ENCODE measurements at regions not wholly inside any gene's neighbourhood (a gene's known extent, or its start where the extent isn't known, plus 50 kb on each side); places are given as distances from the start of the nearest gene placed in this dataset.
A peak's percentile ranks its signal among the peaks of the same experiment; 100 is the strongest.

- Mint-ChIP-seq H3K4me3 (no peak overlapping the region), H3K9me3 (peaks cover 24% of the 10 kb centered on the region), H3K27me3 (ENCODE audit: low read depth) (no peaks in the 10 kb centered on the region), H3K36me3 (ENCODE audit: low read depth) (no peaks in the 10 kb centered on the region), H3K4me1 (no peaks in the 10 kb centered on the region), H3K27ac (no peak overlapping the region)
- no peak for TF ChIP-seq CTCF (IDR thresholded peaks at IDR 0.05; ENCODE audit: unreplicated experiment in 3 of 3)
These were observed 663.7 kb downstream of the GRXCR1 start for GRCh38 chr4:43556262-43556661.

- Mint-ChIP-seq H3K27ac (no peak overlapping the region), H3K4me1 (peaks cover 7% of the 10 kb centered on the region), H3K9me3 (peaks cover 8% of the 10 kb centered on the region), H3K36me3 (ENCODE audit: low read depth) (no peaks in the 10 kb centered on the region), H3K4me3 (no peak overlapping the region), H3K27me3 (ENCODE audit: low read depth) (no peaks in the 10 kb centered on the region)
- TF ChIP-seq CTCF (IDR thresholded peaks at IDR 0.05; ENCODE audit: unreplicated experiment in 3 of 3) = no peak
These were observed 667.5 kb downstream of the GRXCR1 start for GRCh38 chr4:43560047-43560446.

- Mint-ChIP-seq H3K27me3 (ENCODE audit: low read depth) (no peaks in the 10 kb centered on the region), H3K9me3 (no peaks in the 10 kb centered on the region), H3K4me3 (no peak overlapping the region), H3K36me3 (ENCODE audit: low read depth) (no peaks in the 10 kb centered on the region), H3K4me1 (peaks cover 7% of the 10 kb centered on the region), H3K27ac (peak overlapping the region in 2 of 3 experiments; percentile 13 to 30)
- TF ChIP-seq CTCF (IDR thresholded peaks at IDR 0.05; ENCODE audit: unreplicated experiment in 3 of 3) = no peak
These were observed 671.6 kb downstream of the GRXCR1 start for GRCh38 chr4:43564107-43564506.

GRCh38 chr4:43564591-43564990, 672.1 kb downstream of the GRXCR1 start:
- Mint-ChIP-seq H3K4me3 (no peak overlapping the region), H3K4me1 (peaks cover 7% of the 10 kb centered on the region), H3K27ac (peak overlapping the region in 1 of 3 experiments; percentile 30), H3K9me3 (no peaks in the 10 kb centered on the region), H3K27me3 (ENCODE audit: low read depth) (no peaks in the 10 kb centered on the region), H3K36me3 (ENCODE audit: low read depth) (no peaks in the 10 kb centered on the region)
- no peak for TF ChIP-seq CTCF (IDR thresholded peaks at IDR 0.05; ENCODE audit: unreplicated experiment in 3 of 3)

- H3K4me1 Mint-ChIP-seq = peaks cover 7% of the 10 kb centered on the region
- no peak overlapping the region for H3K4me3 Mint-ChIP-seq
- H3K9me3 Mint-ChIP-seq = no peaks in the 10 kb centered on the region
- no peak for TF ChIP-seq CTCF (IDR thresholded peaks at IDR 0.05; ENCODE audit: unreplicated experiment in 3 of 3)
- no peaks in the 10 kb centered on the region for H3K27me3 Mint-ChIP-seq (ENCODE audit: low read depth)
- H3K36me3 Mint-ChIP-seq (ENCODE audit: low read depth) = no peaks in the 10 kb centered on the region
- H3K27ac Mint-ChIP-seq = no peak overlapping the region
These were observed 675.1 kb downstream of the GRXCR1 start for GRCh38 chr4:43567644-43568043.

- no peaks in the 10 kb centered on the region for H3K36me3 Mint-ChIP-seq (ENCODE audit: low read depth)
- H3K27me3 Mint-ChIP-seq (ENCODE audit: low read depth) = no peaks in the 10 kb centered on the region
- H3K4me1 Mint-ChIP-seq = no peaks in the 10 kb centered on the region
- H3K27ac Mint-ChIP-seq = no peak overlapping the region
- no peak for TF ChIP-seq CTCF (IDR thresholded peaks at IDR 0.05; ENCODE audit: unreplicated experiment in 3 of 3)
- no peak overlapping the region for H3K4me3 Mint-ChIP-seq
- no peaks in the 10 kb centered on the region for H3K9me3 Mint-ChIP-seq
These were observed 694.3 kb downstream of the GRXCR1 start for GRCh38 chr4:43586813-43587212.
